HCT116 (cell line): ENCODE measurements at regions not wholly inside any gene's neighbourhood (a gene's known extent, or its start where the extent isn't known, plus 50 kb on each side); places are given as distances from the start of the nearest gene placed in this dataset.

Experiments used
- ATAC-seq: fragments of 200-7000 bp; cut with Tn5 transposase; 2 replicates; pipeline ENCODE4 v1.9.1; 2020; ENCODE audit warnings: mild to moderate bottlenecking, moderate library complexity
- BruUV-seq: library from RNA; stranded (reverse); fragments of 400-500 nt; replicated peaks from 2 replicates; lab custom pipeline; 2021; lab: Mats Ljungman, UMichigan
- CTCF ChIA-PET: fragments of 300-600 bp; sonication (Branson Sonifier 250); formaldehyde crosslinking; loops from one replicate; lab custom pipeline; 2021; ENCODE audit warnings: antibody characterized with exemption; lab: Charles Lee
- POLR2A ChIA-PET: fragments of 300-600, 350-600 bp; sonication (Branson Sonifier 250); formaldehyde crosslinking; loops from one replicate; lab custom pipeline; 2021; ENCODE audit warnings: antibody characterized with exemption; lab: Charles Lee
- RAD21 ChIA-PET, 2 experiments: fragments of 300-600 bp; sonication (Branson Sonifier 250); formaldehyde crosslinking; loops; one replicate each; lab custom pipeline; 2023; ENCODE audit warnings: low total read pairs in 2 of 2; ENCODE audit not compliant: uncharacterized antibody in 2 of 2, unreplicated experiment in 2 of 2, low non-redundant PET in 1 of 2; lab: Charles Lee
- DNase-seq: peaks from one replicate; pipeline ENCODE4 v3.0.0-alpha.2; 2010; ENCODE audit warnings: low read depth, low spot score
- H2AFZ ChIP-seq: fragments of 200-600 bp; shearing (Covaris generic), sonication (generic); 2 replicates; pipeline ENCODE4 v1.6.1; 2017; ENCODE audit warnings: low read depth, mixed run types, mixed read lengths, antibody characterized with exemption, low read length; ENCODE audit not compliant: poor library complexity, severe bottlenecking
- H3K27ac ChIP-seq: 2 replicates; pipeline ENCODE4 v1.5.1; 2012; ENCODE audit warnings: low read depth, low read length
- H3K27me3 ChIP-seq: fragments of 200-600 bp; sonication (generic); 2 replicates; pipeline ENCODE4 v1.6.1; 2016; ENCODE audit warnings: mixed run types, low read length, mixed read lengths; ENCODE audit not compliant: insufficient read depth
- H3K36me3 ChIP-seq, 2 experiments: fragments of 200-500 bp in 1 of 2; fragments of 200-600 bp in 1 of 2; sonication (Bioruptor generic) in 1 of 2; sonication (generic) in 1 of 2; 2 replicates each; pipeline versions ENCODE4 v1.5.1 to v1.6.1; 2014 to 2016; ENCODE audit warnings: low read length in 2 of 2, inconsistent platforms in 1 of 2, mixed read lengths in 1 of 2, mixed run types in 1 of 2; ENCODE audit not compliant: insufficient read depth in 2 of 2, control insufficient read depth in 1 of 2
- H3K4me1 ChIP-seq, 2 experiments: fragments of 200-600 bp in 1 of 2; sonication (generic) in 1 of 2; 2 replicates each; pipeline versions ENCODE4 v1.5.1 to v1.6.1; 2012 to 2017; ENCODE audit warnings: low read length in 2 of 2, inconsistent platforms in 1 of 2, mild to moderate bottlenecking in 1 of 2, mixed read lengths in 1 of 2, mixed run types in 1 of 2, moderate library complexity in 1 of 2; ENCODE audit not compliant: insufficient read depth in 2 of 2, control insufficient read depth in 1 of 2
- H3K4me2 ChIP-seq: fragments of 200-600 bp; sonication (generic); 2 replicates; pipeline ENCODE4 v1.6.1; 2017; ENCODE audit warnings: mixed run types, low read length, mixed read lengths
- H3K4me3 ChIP-seq, 2 experiments: fragments of 200-600 bp in 1 of 2; sonication (generic) in 1 of 2; replicated peaks in 1 of 2; 2 replicates each; pipeline ENCODE4 v1.5.1; 2011 to 2016; ENCODE audit warnings: low read length in 2 of 2, control low read depth in 1 of 2, low read depth in 1 of 2, mild to moderate bottlenecking in 1 of 2, mixed read lengths in 1 of 2, mixed run types in 1 of 2
- H3K79me2 ChIP-seq: fragments of 200-600 bp; sonication (generic); 2 replicates; pipeline ENCODE4 v1.6.1; 2017; ENCODE audit warnings: mild to moderate bottlenecking, mixed run types, low read length, moderate library complexity, mixed read lengths; ENCODE audit not compliant: insufficient read depth
- H3K9ac ChIP-seq: fragments of 200-600 bp; sonication (generic); 2 replicates; pipeline ENCODE4 v1.6.1; 2016; ENCODE audit warnings: low read length, mixed read lengths
- H3K9me2 ChIP-seq: fragments of 200-600 bp; sonication (generic), shearing (Covaris generic); 2 replicates; pipeline ENCODE4 v1.6.1; 2017; ENCODE audit warnings: mixed run types, mild to moderate bottlenecking, moderate library complexity; ENCODE audit not compliant: insufficient read depth
- H3K9me3 ChIP-seq, 2 experiments: fragments of 200-500 bp in 1 of 2; fragments of 200-600 bp in 1 of 2; sonication (Bioruptor generic) in 1 of 2; sonication (generic) in 1 of 2; 2 replicates each; pipeline ENCODE4 v1.6.1; 2014 to 2017; ENCODE audit warnings: low read length in 2 of 2, mixed read lengths in 2 of 2, inconsistent platforms in 1 of 2, low read depth in 1 of 2, mild to moderate bottlenecking in 1 of 2, mixed run types in 1 of 2, moderate library complexity in 1 of 2; ENCODE audit not compliant: control insufficient read depth in 1 of 2, insufficient read depth in 1 of 2
- H4K20me1 ChIP-seq: fragments of 200-600 bp; sonication (generic), shearing (Covaris generic); 2 replicates; pipeline ENCODE4 v1.6.1; 2017; ENCODE audit warnings: mixed run types, mild to moderate bottlenecking, moderate library complexity; ENCODE audit not compliant: insufficient read depth
- ATF3 ChIP-seq: IDR thresholded peaks from 2 replicates; pipeline ENCODE4 v1.6.1; 2012
- CBX3 ChIP-seq: IDR thresholded peaks from 2 replicates; pipeline ENCODE4 v1.6.1; 2012; ENCODE audit warnings: low read depth
- CEBPB ChIP-seq: IDR thresholded peaks from 2 replicates; pipeline ENCODE4 v1.6.1; 2012; ENCODE audit warnings: low read depth
- CTCF ChIP-seq, 3 experiments: fragments of 200-600 bp in 1 of 3; sonication (generic) in 1 of 3; IDR thresholded peaks in 2 of 3; conservative IDR thresholded peaks in 1 of 3; 2 replicates each; pipeline ENCODE4 v1.5.1; 2012 to 2017; ENCODE audit warnings: low read depth in 2 of 3, low read length in 2 of 3, antibody characterized with exemption in 1 of 3, borderline replicate concordance in 1 of 3, control low read depth in 1 of 3, mild to moderate bottlenecking in 1 of 3, mixed read lengths in 1 of 3, mixed run types in 1 of 3, moderate library complexity in 1 of 3; ENCODE audit not compliant: insufficient read depth in 1 of 3
- EGR1 ChIP-seq: IDR thresholded peaks from 2 replicates; pipeline ENCODE4 v1.6.1; 2012; ENCODE audit warnings: low read depth
- EZH2 ChIP-seq: fragments of 200-600 bp; sonication (generic); IDR thresholded peaks from 2 replicates; pipeline ENCODE4 v1.6.1; 2017; ENCODE audit warnings: antibody characterized with exemption, mixed run types
- EZH2phosphoT487 ChIP-seq: fragments of 200-600 bp; IDR thresholded peaks from 2 replicates; pipeline ENCODE4 v1.6.1; 2018; ENCODE audit warnings: antibody characterized with exemption, borderline replicate concordance
- POLR2AphosphoS5 ChIP-seq: IDR thresholded peaks from 2 replicates; pipeline ENCODE4 v1.6.1; 2011; ENCODE audit warnings: mild to moderate bottlenecking, low read depth, low read length, moderate library complexity
- RAD21 ChIP-seq: IDR thresholded peaks from 2 replicates; pipeline ENCODE4 v1.6.1; 2012; ENCODE audit warnings: low read depth, mild to moderate bottlenecking
- SP1 ChIP-seq: IDR thresholded peaks from 2 replicates; pipeline ENCODE4 v1.6.1; 2012; ENCODE audit warnings: low read depth
- SRF ChIP-seq: IDR thresholded peaks from 2 replicates; pipeline ENCODE4 v1.6.1; 2012; ENCODE audit warnings: low read depth
- ZBTB33 ChIP-seq: IDR thresholded peaks from 2 replicates; pipeline ENCODE4 v1.6.1; 2011; ENCODE audit warnings: mild to moderate bottlenecking, low read length, moderate library complexity; ENCODE audit not compliant: insufficient replicate concordance; ENCODE audit errors: extremely low read depth
- ZNF274 ChIP-seq: fragments of 200-500 bp; sonication (Bioruptor generic); IDR thresholded peaks from 2 replicates; pipeline ENCODE4 v1.6.1; 2014; ENCODE audit warnings: mild to moderate bottlenecking, low read depth, low read length, inconsistent platforms
- intact Hi-C: fragments of 100-400 bp; cut with micrococcal nuclease; formaldehyde crosslinking; loops from 2 replicates; pipeline ENCODE4 v1.10.0; 2022

GRCh38 chr15:62568004-62568403, 402.9 kb upstream of the C2CD4B start (continued):
- no peak for TF ChIP-seq ZBTB33
- no peak for TF ChIP-seq SRF
- TF ChIP-seq EZH2: no peak
- TF ChIP-seq, all 23 proteins: peak for 0

- RAD21 ChIA-PET: no interaction called here
- Histone ChIP-seq H2AFZ (no peak overlapping the region), H3K4me2 (no peak overlapping the region)
- TF ChIP-seq RAD21 (no peak), CEBPB (no peak), ZNF274 (no peak), SRF (no peak), SP1 (no peak), EZH2 (no peak), EZH2phosphoT487 (no peak), CTCF (IDR thresholded peaks at IDR 0.05 in 2 of 3, conservative IDR thresholded peaks at IDR 0.05 in 1 of 3; ENCODE audit: borderline replicate concordance in 1 of 3, insufficient read depth in 1 of 3, low read depth in 2 of 3, low read length in 2 of 3) (no peak), ATF3 (no peak), CBX3 (no peak), EGR1 (no peak), POLR2AphosphoS5 (no peak)
- TF ChIP-seq, all 23 proteins: peak for 0
- Histone ChIP-seq H3K36me3 (no peaks in the 10 kb centered on the region), H3K4me1 (peaks cover 0 to 3% of the 10 kb centered on the region in 2 experiments; a peak in 1 of 4 replicates), H3K79me2 (no peaks in the 10 kb centered on the region), H3K4me3 (no peak overlapping the region), H4K20me1 (no peaks in the 10 kb centered on the region), H3K9me3 (no peaks in the 10 kb centered on the region), H3K9me2 (no peaks in the 10 kb centered on the region), H3K27ac (no peak overlapping the region), H3K9ac (no peak overlapping the region), H3K27me3 (no peaks in the 10 kb centered on the region)
- intact Hi-C loops: no loop called here
- no peak for ATAC-seq
- DNase-seq: no peak
- CTCF ChIA-PET: no interaction called here
- POLR2A ChIA-PET: no interaction called here
- no TSS peak for BruUV-seq
Observed at GRCh38 chr15:62568702-62569101, 403.6 kb upstream of the C2CD4B start.
